Heart left ventricle (tissue), 13 donors: ENCODE measurements at regions not wholly inside any gene's neighbourhood (a gene's known extent, or its start where the extent isn't known, plus 50 kb on each side); places are given as distances from the start of the nearest gene placed in this dataset.

Experiments
- CTCF ChIP-seq, 12 donors: fragments of 200-600 bp; sonication (generic) in 4 of 12; IDR thresholded peaks; one replicate each; pipeline versions ENCODE4 v1.5.0 to v1.8.0; 2018 to 2022; ENCODE audit warnings: antibody characterized with exemption in 12 of 12, mild to moderate bottlenecking in 5 of 12
- POLR2A ChIP-seq, 2 donors: fragments of 450-650 bp; IDR thresholded peaks; one replicate each; pipeline ENCODE4 v1.6.1; 2017; ENCODE audit warnings: antibody characterized with exemption in 2 of 2, mild to moderate bottlenecking in 2 of 2, moderate library complexity in 2 of 2
- donor health status: ischemic (EF 13 %, LVEDD 7.1; RV severe dilation, severe dysfunction).
- donor health status: DM: no; HTN: yes; CAD: no.
- donor health status: DM: no; HTN: no; CAD: no.
- donor health status: ischemic (EF 25% LVEDD 6.9; RV normal size, moderate dysfunction).
- donor health status: ischemic (EF 25% LVEDD 5.7; RV mildly dilated, moderate dysfunction).
- donor health status: ischemic (EF 35%, LVEDD 5.7; RV mildly dilated, moderate dysfunction).
- donor health status: nonischemic (EF 11% LVEDD 7.7; RV severe dilation, severe dysfunction).
- donor health status: DM: yes; HTN: yes; CAD: no.
- donor health status: PGD.
- donor health status: ischemic (EF 29% LVEDD 5.4; RV normal size, mild dysfunction).
- donor health status: nonischemic (EF 23%, LVEDD 6.1; RV moderate dilation, normal function).

- TF ChIP-seq CTCF (IDR thresholded peaks at IDR 0.05) (no peak), POLR2A (IDR thresholded peaks at IDR 0.05) (no peak)
Measured at GRCh38 chrX:40418813-40419195, 162.0 kb upstream of the ATP6AP2 start.
